K562 (cell line): ENCODE measurements at regions not wholly inside any gene's neighbourhood (a gene's known extent, or its start where the extent isn't known, plus 50 kb on each side); places are given as distances from the start of the nearest gene placed in this dataset.

Experiments
- ATAC-seq: fragments of 200-7000 bp; cut with Tn5 transposase; 3 replicates; pipeline ENCODE4 v1.9.1; 2020; ENCODE audit warnings: moderate library complexity
- BruUV-seq: library from RNA; stranded (reverse); fragments of 400-500 nt; replicated peaks from 2 replicates; lab custom pipeline; 2021; lab: Mats Ljungman, UMichigan
- CTCF ChIA-PET: fragments of 300-600 bp; formaldehyde crosslinking; extraction: SDS; loops from one replicate; lab custom pipeline; 2021; ENCODE audit warnings: low intra/inter-chr PET ratio; lab: Yijun Ruan, JAX
- POLR2A ChIA-PET: fragments of 300-600, 350-650 bp; sonication (Branson Sonifier 250); formaldehyde crosslinking; extraction: SDS; loops from one replicate; lab custom pipeline; 2021; ENCODE audit warnings: antibody characterized with exemption, inconsistent platforms; lab: Yijun Ruan, JAX
- DNase-seq, 4 experiments: peaks; one replicate each; pipeline versions ENCODE4 v3.0.0 to v3.0.0-alpha.2; 2011 to 2018; ENCODE audit warnings: low spot score in 3 of 4, mixed read lengths in 3 of 4; ENCODE audit errors: extremely low read depth in 1 of 4
- FAIRE-seq: peaks from 2 replicates; lab custom pipeline; 2011; peaks lifted over from hg19 to GRCh38; lab: Jason Lieb, UNC
- H2AFZ ChIP-seq: 2 replicates; pipeline ENCODE4 v1.6.0; 2011; ENCODE audit warnings: low read depth, low read length, control low read depth, inconsistent platforms
- H3K27ac ChIP-seq: fragments of 200-600 bp; 3 replicates; pipeline ENCODE4 v1.8.0; 2011; ENCODE audit warnings: low read depth, mild to moderate bottlenecking, control low read depth, inconsistent platforms, low read length, moderate library complexity, mixed read lengths; ENCODE audit errors: extremely low read depth
- H3K27me3 ChIP-seq, 2 experiments: fragments of 300-600 bp in 1 of 2; 2 replicates in 1 of 2; 3 replicates in 1 of 2; pipeline versions ENCODE4 v1.6.0 to v1.8.0; 2011; ENCODE audit warnings: inconsistent platforms in 2 of 2, low read length in 2 of 2, mild to moderate bottlenecking in 1 of 2, mixed read lengths in 1 of 2, moderate library complexity in 1 of 2; ENCODE audit not compliant: control insufficient read depth in 2 of 2, insufficient read depth in 2 of 2
- H3K36me3 ChIP-seq: fragments of 300-600 bp; 3 replicates; pipeline ENCODE4 v1.8.0; 2011; ENCODE audit warnings: mild to moderate bottlenecking, low read length, inconsistent platforms; ENCODE audit not compliant: control insufficient read depth, insufficient read depth
- H3K4me1 ChIP-seq, 2 experiments: fragments of 200-600 bp in 1 of 2; replicated peaks in 1 of 2; 2 replicates in 1 of 2; 3 replicates in 1 of 2; pipeline versions ENCODE4 v1.5.1 to v1.8.0; 2011; ENCODE audit warnings: inconsistent platforms in 2 of 2, low read length in 2 of 2, mild to moderate bottlenecking in 1 of 2, mixed read lengths in 1 of 2, moderate library complexity in 1 of 2; ENCODE audit not compliant: control insufficient read depth in 2 of 2, insufficient read depth in 2 of 2
- H3K4me2 ChIP-seq: 2 replicates; pipeline ENCODE4 v1.6.1; 2011; ENCODE audit warnings: low read length, control low read depth, inconsistent platforms, mixed read lengths; ENCODE audit not compliant: insufficient read depth
- H3K4me3 ChIP-seq: fragments of 200-600 bp; sonication (generic), shearing (Covaris generic); 2 replicates; pipeline ENCODE4 v1.5.1; 2016; ENCODE audit warnings: control low read depth, inconsistent platforms
- H3K79me2 ChIP-seq: fragments of 200-600 bp; 3 replicates; pipeline ENCODE4 v1.8.0; 2011; ENCODE audit warnings: low read length, inconsistent platforms; ENCODE audit not compliant: control insufficient read depth, insufficient read depth
- H3K9ac ChIP-seq, 2 experiments: 2 replicates each; pipeline versions ENCODE4 v1.6.0 to v1.6.1; 2011; ENCODE audit warnings: low read depth in 2 of 2, low read length in 2 of 2, control low read depth in 1 of 2, inconsistent platforms in 1 of 2, mild to moderate bottlenecking in 1 of 2, mixed read lengths in 1 of 2; ENCODE audit not compliant: insufficient read depth in 1 of 2
- H3K9me1 ChIP-seq: one replicate; pipeline ENCODE4 v1.6.0; 2011; ENCODE audit warnings: inconsistent platforms, mild to moderate bottlenecking, low read length, moderate library complexity; ENCODE audit not compliant: control insufficient read depth, insufficient read depth
- H3K9me3 ChIP-seq: replicated peaks from 2 replicates; pipeline ENCODE4 v1.5.1; 2011; ENCODE audit warnings: low read depth, low read length, inconsistent platforms; ENCODE audit not compliant: control insufficient read depth, insufficient read depth
- H4K20me1 ChIP-seq: replicated peaks from 2 replicates; pipeline ENCODE4 v1.6.1; 2011; ENCODE audit warnings: low read length, inconsistent platforms, mixed read lengths; ENCODE audit not compliant: control insufficient read depth, insufficient read depth
- DACH1 ChIP-seq: fragments of 450-650 bp; IDR thresholded peaks from 2 replicates; pipeline ENCODE4 v1.6.1; 2018; ENCODE audit not compliant: partially characterized antibody
- ERF ChIP-seq: fragments of 450-650 bp; formaldehyde crosslinking; IDR thresholded peaks from 2 replicates; pipeline ENCODE4 v1.4.0; 2020; ENCODE audit warnings: mild to moderate bottlenecking, mixed read lengths
- GMEB1 ChIP-seq: fragments of 250-450 bp; sonication (Bioruptor Pico); IDR thresholded peaks from 2 replicates; pipeline ENCODE4 v1.4.0; 2020; ENCODE audit warnings: mild to moderate bottlenecking
- KAT7 ChIP-seq: sonication (generic); formaldehyde crosslinking; IDR thresholded peaks from 2 replicates; pipeline ENCODE4 v1.8.0; 2022; ENCODE audit warnings: missing genetic modification reagents, mild to moderate bottlenecking, borderline replicate concordance
- MCM2 ChIP-seq: fragments of 450-650 bp; IDR thresholded peaks from 2 replicates; pipeline ENCODE4 v1.6.1; 2017; ENCODE audit warnings: low read depth, mild to moderate bottlenecking
- PHB2 ChIP-seq: fragments of 450-650 bp; IDR thresholded peaks from 2 replicates; pipeline ENCODE4 v1.6.1; 2017; ENCODE audit warnings: low read depth
- TEAD4 ChIP-seq, 2 experiments: sonication (generic) in 1 of 2; formaldehyde crosslinking in 1 of 2; IDR thresholded peaks; 2 replicates each; pipeline versions ENCODE4 v1.6.1 to v1.8.0; 2012 to 2022; ENCODE audit warnings: borderline replicate concordance in 1 of 2, inconsistent platforms in 1 of 2, low read length in 1 of 2, mild to moderate bottlenecking in 1 of 2, missing genetic modification reagents in 1 of 2
- TFAP4 ChIP-seq: sonication (generic); formaldehyde crosslinking; IDR thresholded peaks from 2 replicates; pipeline ENCODE4 v1.8.0; 2022; ENCODE audit warnings: missing genetic modification reagents, mild to moderate bottlenecking, moderate library complexity, borderline replicate concordance
- TGIF2 ChIP-seq: sonication (generic); formaldehyde crosslinking; IDR thresholded peaks from 2 replicates; pipeline ENCODE4 v1.8.1; 2022; ENCODE audit warnings: mild to moderate bottlenecking, missing genetic modification reagents, moderate library complexity
- ZNF217 ChIP-seq: sonication (generic); formaldehyde crosslinking; IDR thresholded peaks from 2 replicates; pipeline ENCODE4 v1.8.0; 2022; ENCODE audit warnings: mild to moderate bottlenecking, missing genetic modification reagents
- ZNF586 ChIP-seq: fragments of 450-650 bp; formaldehyde crosslinking; conservative IDR thresholded peaks from 2 replicates; pipeline ENCODE4 v1.4.0; 2020; ENCODE audit warnings: mild to moderate bottlenecking, moderate library complexity
- ZNF592 ChIP-seq: fragments of 450-650 bp; IDR thresholded peaks from 2 replicates; pipeline ENCODE4 v1.6.1; 2017; ENCODE audit warnings: antibody characterized with exemption, mild to moderate bottlenecking
- ZNF707 ChIP-seq: fragments of 250-450 bp; sonication (Bioruptor Pico); conservative IDR thresholded peaks from 2 replicates; pipeline ENCODE4 v1.8.0; 2022; ENCODE audit warnings: inconsistent platforms, mild to moderate bottlenecking, moderate library complexity
- in situ Hi-C: fragments of 300-500 bp; cut with MboI; formaldehyde crosslinking; loops from 4 replicates; pipeline ENCODE4 v1.15.0; 2018; ENCODE audit warnings: inconsistent platforms, mixed read lengths
- intact Hi-C: fragments of 100-400 bp; cut with micrococcal nuclease; formaldehyde crosslinking; loops from 2 replicates; pipeline ENCODE4 v1.14.2; 2022
- TF ChIP-seq, protein P1 (sequence below), 2 experiments: fragments of 250-450 bp in 1 of 2; fragments of 450-650 bp in 1 of 2; sonication (Bioruptor Pico) in 1 of 2; IDR thresholded peaks; 2 replicates each; pipeline versions ENCODE4 v1.6.1 to v1.8.0; 2016 to 2021; ENCODE audit warnings: mild to moderate bottlenecking in 2 of 2, moderate library complexity in 2 of 2, missing compliant biosample characterization in 1 of 2, missing genetic modification characterization in 1 of 2

- TF ChIP-seq ZNF592: no peak
- TF ChIP-seq MCM2: no peak
- TF ChIP-seq GMEB1 (CRISPR knock-in tag): no peak
- TF ChIP-seq KAT7: no peak
Observed at GRCh38 chr13:80239116-80239515, 101.8 kb downstream of the SPRY2 start (continued).

- H3K4me3 ChIP-seq: no peak overlapping the region
- H3K36me3 ChIP-seq: no peaks in the 10 kb centered on the region
- POLR2A ChIA-PET: no interaction called here
- H3K9me3 ChIP-seq: no peaks in the 10 kb centered on the region
- no peaks in the 10 kb centered on the region for H4K20me1 ChIP-seq
- in situ Hi-C loops (no loop called here), intact Hi-C loops (no loop called here)
- DNase-seq: no peak
- no peak overlapping the region for H3K4me2 ChIP-seq
- no peaks in the 10 kb centered on the region for H3K4me1 ChIP-seq
- no peak for FAIRE-seq
- no peak for ATAC-seq
- no peak overlapping the region for H3K27ac ChIP-seq
- no peak overlapping the region for H3K9ac ChIP-seq
- no peaks in the 10 kb centered on the region for H3K9me1 ChIP-seq
- no peaks in the 10 kb centered on the region; a peak in 1 of 5 replicates for H3K27me3 ChIP-seq
- no TSS peak for BruUV-seq
- H2AFZ ChIP-seq: no peak overlapping the region
- no peaks in the 10 kb centered on the region for H3K79me2 ChIP-seq
- CTCF ChIA-PET: interaction anchor here (0.6 kb wide), 1 partner anchor 1877 kb away, joined by 4 read pairs; no protein-coding TSS in a partner anchor
- no peak for TF ChIP-seq ZNF217 (CRISPR knock-in tag)
- TF ChIP-seq TFAP4 (CRISPR knock-in tag): no peak
- TF ChIP-seq, protein P1, sequence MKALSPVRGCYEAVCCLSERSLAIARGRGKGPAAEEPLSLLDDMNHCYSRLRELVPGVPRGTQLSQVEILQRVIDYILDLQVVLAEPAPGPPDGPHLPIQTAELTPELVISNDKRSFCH (CRISPR knock-in tag; IDR thresholded peaks at IDR 0.05): no peak
- TF ChIP-seq, protein P1 (tag; IDR thresholded peaks at IDR 0.05): no peak
- TF ChIP-seq TEAD4 (IDR thresholded peaks at IDR 0.05; ENCODE audit: low read length): no peak
- no peak for TF ChIP-seq TEAD4 (CRISPR knock-in tag; IDR thresholded peaks at IDR 0.05; ENCODE audit: borderline replicate concordance)
- no peak for TF ChIP-seq PHB2
- no peak for TF ChIP-seq TGIF2 (CRISPR knock-in tag)
- TF ChIP-seq ZNF707: no peak
- TF ChIP-seq DACH1: no peak
- no peak for TF ChIP-seq ERF (CRISPR knock-in tag)
- TF ChIP-seq ZNF586 (CRISPR knock-in tag): no peak
Observed at GRCh38 chr13:80237646-80238045, 103.3 kb downstream of the SPRY2 start.
